Motor neuron (in vitro differentiated cells): ENCODE measurements at regions not wholly inside any gene's neighbourhood (a gene's known extent, or its start where the extent isn't known, plus 50 kb on each side); places are given as distances from the start of the nearest gene placed in this dataset.
A peak's percentile ranks its signal among the peaks of the same experiment; 100 is the strongest.
"Not testable (repeated sequence)": the region's sequence is repeated elsewhere in the genome, so short reads cannot be mapped to it uniquely, and the experiment has no call there.

Experiments used
- ATAC-seq, 8 experiments: fragments of 200-7000 bp; cut with Tn5 transposase; replicated peaks in 6 of 8; 2 replicates each; pipeline ENCODE4 v1.8.0; 2021; ENCODE audit warnings: mild to moderate bottlenecking in 8 of 8, moderate library complexity in 8 of 8
- H3K27ac ChIP-seq, 2 donors: fragments of 250-450 bp; sonication (Bioruptor Pico); 2 replicates each; pipeline ENCODE4 v1.9.0; 2021; ENCODE audit warnings: antibody characterized with exemption in 2 of 2, mild to moderate bottlenecking in 2 of 2, moderate library complexity in 1 of 2
- H3K4me1 ChIP-seq, 2 donors: fragments of 250-450 bp; sonication (Bioruptor Pico); replicated peaks in 1 of 2; 2 replicates each; pipeline ENCODE4 v1.6.1; 2021; ENCODE audit warnings: antibody characterized with exemption in 2 of 2, mild to moderate bottlenecking in 2 of 2, moderate library complexity in 1 of 2
- H3K4me3 ChIP-seq, 5 donors: fragments of 250-450 bp; sonication (Bioruptor Pico); 2 replicates each; pipeline ENCODE4 v1.9.0; 2021; ENCODE audit warnings: antibody characterized with exemption in 5 of 5, mild to moderate bottlenecking in 5 of 5, moderate library complexity in 4 of 5
- WGBS, 10 experiments: fragments of 450-650 bp; shearing (Covaris generic); methylation state at CpG; one replicate each; pipeline ENCODE4 v1.0.0; 2022; 5-methylcytosine and 5-hydroxymethylcytosine counted together
- in situ Hi-C, 9 experiments: fragments of 400-800 bp; cut with MboI; loops; one replicate each; pipeline ENCODE4 v1.15.0; 2021; ENCODE audit warnings: low sequenced_read_pairs in 9 of 9, low pct_unique_long_range_greater_than_20kb in 2 of 9; ENCODE audit not compliant: unreplicated experiment in 9 of 9

GRCh38 chr13:64662887-64663593 is 2567.1 kb downstream of the PCDH9 start:
- Histone ChIP-seq H3K4me3 (no peak overlapping the region), H3K4me1 (no peaks in the 10 kb centered on the region), H3K27ac (no peak overlapping the region)
- in situ Hi-C loops: no loop called here
- no peak for ATAC-seq
- WGBS, 10 experiments: 40 to 100% (median 72%) methylated on average over 1 to 6 of the region's 7 CpGs; no CpG with 5 or more reads in 4 of the 10 experiments

- Histone ChIP-seq H3K4me3 (no peak overlapping the region), H3K4me1 (no peaks in the 10 kb centered on the region), H3K27ac (no peak overlapping the region)
- in situ Hi-C loops: no loop called here
- ATAC-seq: no peak
Observed at GRCh38 chr13:64648293-64648692, 2581.8 kb downstream of the PCDH9 start.

GRCh38 chr13:64643066-64643465 is 2587.1 kb downstream of the PCDH9 start:
- no peak overlapping the region for H3K27ac ChIP-seq
- WGBS, 10 experiments: 0 to 100% (median 69%) methylated on average over 1 to 2 of the region's 2 CpGs; no CpG with 5 or more reads in 2 of the 10 experiments
- H3K4me1 ChIP-seq: no peaks in the 10 kb centered on the region
- no peak overlapping the region for H3K4me3 ChIP-seq
- ATAC-seq: no peak
- in situ Hi-C loops: no loop called here

- no peak for ATAC-seq
- Histone ChIP-seq H3K4me3 (no peak overlapping the region), H3K4me1 (no peaks in the 10 kb centered on the region), H3K27ac (no peak overlapping the region)
- 0 to 85% (median 61%) methylated on average over 1 to 2 of the region's 2 CpGs; no CpG with 5 or more reads in 1 of the 10 experiments for WGBS, 10 experiments
- in situ Hi-C loops: no loop called here
Observed at GRCh38 chr13:64640002-64640401, 2590.1 kb downstream of the PCDH9 start.

- WGBS, 10 experiments: 18 to 100% (median 92%) methylated on average over 1 to 3 of the region's 3 CpGs; no CpG with 5 or more reads in 1 of the 10 experiments
- no peak overlapping the region for H3K27ac ChIP-seq
- H3K4me3 ChIP-seq: no peak overlapping the region
- in situ Hi-C loops: no loop called here
- ATAC-seq: no peak
- no peaks in the 10 kb centered on the region for H3K4me1 ChIP-seq
Observed at GRCh38 chr13:64639206-64639605, 2590.9 kb downstream of the PCDH9 start.

- in situ Hi-C loops: no loop called here
- no peak for ATAC-seq
- 0 to 100% (median 60%) methylated on average over 1 of the region's 1 CpG; no CpG with 5 or more reads in 1 of the 10 experiments for WGBS, 10 experiments
- Histone ChIP-seq H3K4me1 (no peaks in the 10 kb centered on the region), H3K27ac (no peak overlapping the region), H3K4me3 (no peak overlapping the region)
Observed at GRCh38 chr13:64633948-64634347, 2596.2 kb downstream of the PCDH9 start.

GRCh38 chr13:64627654-64628053 is 2602.5 kb downstream of the PCDH9 start:
- WGBS, 10 experiments: 0 to 50% (median 40%) methylated on average over 1 of the region's 1 CpG; no CpG with 5 or more reads in 1 of the 10 experiments

GRCh38 chr13:64626105-64626504 is 2604.0 kb downstream of the PCDH9 start:
- ATAC-seq: peak in 2 of 8 experiments; percentile 73 to 95
- 7 to 100% (median 94%) methylated on average over 1 to 5 of the region's 5 CpGs for WGBS, 10 experiments
- in situ Hi-C loops: no loop called here
- H3K4me1 ChIP-seq: no peaks in the 10 kb centered on the region
- no peak overlapping the region for H3K27ac ChIP-seq
- no peak overlapping the region for H3K4me3 ChIP-seq

More at GRCh38 chr13:64627654-64628053, 2602.5 kb downstream of the PCDH9 start:
- Histone ChIP-seq H3K27ac (no peak overlapping the region), H3K4me3 (no peak overlapping the region), H3K4me1 (no peaks in the 10 kb centered on the region)
- in situ Hi-C loops: no loop called here
- ATAC-seq: peak in 5 of 8 experiments; percentile 36 to 85 (median 57)

- no peak overlapping the region for H3K4me3 ChIP-seq
- ATAC-seq: no peak
- in situ Hi-C loops: no loop called here
- 20 to 100% (median 94%) methylated on average over 1 to 4 of the region's 4 CpGs for WGBS, 10 experiments
- no peak overlapping the region for H3K27ac ChIP-seq
- H3K4me1 ChIP-seq: no peaks in the 10 kb centered on the region
Observed at GRCh38 chr13:64617231-64617630, 2612.9 kb downstream of the PCDH9 start.

GRCh38 chr13:64591971-64592370 is 2638.2 kb downstream of the PCDH9 start:
- in situ Hi-C loops: no loop called here
- no peak overlapping the region for H3K27ac ChIP-seq
- peaks cover 3 to 8% of the 10 kb centered on the region in 2 donors for H3K4me1 ChIP-seq
- H3K4me3 ChIP-seq: no peak overlapping the region
- ATAC-seq: no peak

GRCh38 chr13:64579331-64579730 is 2650.8 kb downstream of the PCDH9 start:
- Histone ChIP-seq H3K4me1 (no peaks in the 10 kb centered on the region), H3K4me3 (no peak overlapping the region), H3K27ac (no peak overlapping the region)
- WGBS, 10 experiments: 26 to 100% (median 89%) methylated on average over 1 to 3 of the region's 3 CpGs; no CpG with 5 or more reads in 1 of the 10 experiments
- in situ Hi-C loops: no loop called here
- no peak for ATAC-seq

- no peak overlapping the region for H3K27ac ChIP-seq
- no peak overlapping the region for H3K4me3 ChIP-seq
- H3K4me1 ChIP-seq: no peaks in the 10 kb centered on the region
- ATAC-seq: no peak
- in situ Hi-C loops: no loop called here
Observed at GRCh38 chr13:64568748-64569147, 2661.4 kb downstream of the PCDH9 start.

- H3K4me1 ChIP-seq, H3K4me3 ChIP-seq, in situ Hi-C loops, H3K27ac ChIP-seq, ATAC-seq: not testable (repeated sequence)
- 48 to 100% (median 87%) methylated on average over 1 to 10 of the region's 10 CpGs; no CpG with 5 or more reads in 1 of the 10 experiments for WGBS, 10 experiments
Observed at GRCh38 chr13:64558031-64558430, 2672.1 kb downstream of the PCDH9 start.

- no peak overlapping the region for H3K4me3 ChIP-seq
- no peaks in the 10 kb centered on the region for H3K4me1 ChIP-seq
- H3K27ac ChIP-seq: no peak overlapping the region
- WGBS, 10 experiments: 0 to 100% (median 83%) methylated on average over 1 of the region's 1 CpG; no CpG with 5 or more reads in 1 of the 10 experiments
- no peak for ATAC-seq
- in situ Hi-C loops: no loop called here
Observed at GRCh38 chr13:64556376-64556775, 2673.8 kb downstream of the PCDH9 start.
